Astrocyte of the spinal cord (primary cell): ENCODE measurements at regions not wholly inside any gene's neighbourhood (a gene's known extent, or its start where the extent isn't known, plus 50 kb on each side); places are given as distances from the start of the nearest gene placed in this dataset.

Experiments
- DNase-seq: peaks from one replicate; pipeline ENCODE4 v3.0.0; 2011; ENCODE audit warnings: low read depth, low spot score
- H3K4me3 ChIP-seq: 2 replicates; pipeline ENCODE4 v1.5.1; 2011; ENCODE audit warnings: low read depth, mild to moderate bottlenecking, low read length, moderate library complexity
- CTCF ChIP-seq: IDR thresholded peaks from 2 replicates; pipeline ENCODE4 v1.5.1; 2012; ENCODE audit warnings: low read depth, mild to moderate bottlenecking, low read length, inconsistent platforms
- in situ Hi-C: cut with HindIII; loops from 2 replicates; pipeline ENCODE4 v1.10.0; 2017; ENCODE audit warnings: low sequenced_read_pairs

DNA sequence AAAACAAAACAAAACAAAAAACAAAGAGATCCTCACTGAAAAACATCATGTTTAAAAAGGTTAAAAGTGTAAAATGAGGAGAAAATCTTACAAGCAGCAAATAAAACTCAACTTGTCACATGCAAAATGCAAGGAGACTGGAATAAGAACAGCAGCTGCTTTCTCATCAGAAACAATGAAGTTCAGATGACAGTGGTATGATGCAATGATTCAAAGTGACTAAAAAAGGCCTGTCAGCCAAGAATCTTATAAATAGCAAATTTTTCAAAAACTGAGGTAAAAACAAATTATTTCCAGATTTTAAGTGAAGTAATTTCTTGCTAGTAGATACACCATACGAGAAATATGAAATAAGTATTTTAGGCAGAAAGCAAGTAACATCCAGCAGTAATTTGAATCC lies 68.6 kb upstream of the EPHA3 start:
- no peak for TF ChIP-seq CTCF
- no peak overlapping the region for H3K4me3 ChIP-seq
- no peak for DNase-seq
- in situ Hi-C loops, result no loop called here

DNA sequence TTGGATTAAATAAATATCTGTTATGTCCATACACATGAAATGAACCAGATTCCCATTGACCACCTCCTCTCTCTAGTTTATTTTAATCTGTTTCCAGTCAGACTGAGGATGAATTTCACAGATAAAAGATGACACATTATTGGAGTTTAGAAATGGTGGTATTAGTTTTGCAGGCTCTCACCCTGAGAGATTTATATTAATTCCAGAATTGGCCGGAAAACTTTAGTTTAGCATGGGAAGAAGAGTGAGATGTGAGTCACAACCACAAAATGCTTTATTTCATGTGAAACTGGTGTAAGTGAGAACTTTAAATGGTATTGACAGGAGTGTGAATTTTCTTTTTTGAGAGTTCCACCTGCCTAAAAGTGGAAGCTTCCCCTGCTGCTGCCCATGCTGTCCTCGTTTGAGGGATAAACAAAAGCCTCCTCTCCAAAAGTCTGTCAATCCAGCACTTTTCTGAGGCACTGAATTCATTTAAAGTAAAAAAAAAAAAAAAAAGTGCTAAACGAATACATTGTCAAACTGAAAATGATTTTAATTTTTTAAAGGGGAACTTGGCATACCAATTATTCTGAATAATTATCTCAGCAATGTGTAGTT lies 65.1 kb upstream of the EPHA3 start:
- DNase-seq, result peak; percentile 64
- no peak overlapping the region for H3K4me3 ChIP-seq
- TF ChIP-seq CTCF, result no peak
- in situ Hi-C loops, result no loop called here

DNA sequence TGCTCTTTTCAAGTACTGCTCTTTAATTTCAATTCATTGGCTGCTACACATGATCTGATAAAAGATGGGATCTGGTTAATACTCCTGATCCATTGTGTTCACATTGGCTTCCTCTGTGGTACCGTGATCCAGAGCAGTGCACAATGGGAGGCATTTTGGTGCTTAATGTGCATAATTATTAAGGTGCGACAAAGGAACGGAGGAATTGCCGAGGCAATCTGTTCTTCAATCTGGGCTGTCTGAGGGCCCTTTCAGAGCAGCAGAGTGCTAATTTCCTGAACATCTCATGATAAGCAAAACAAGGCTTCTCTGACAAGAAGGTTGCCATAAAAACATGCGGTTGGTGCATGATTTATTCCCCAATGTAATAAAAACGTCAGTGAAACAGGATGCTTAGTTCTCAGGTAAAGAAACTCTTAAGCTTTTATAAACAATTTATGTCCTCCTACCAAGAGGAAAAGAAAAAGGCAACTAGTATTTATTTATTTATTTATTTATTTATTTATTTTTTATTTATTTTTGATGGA lies 64.0 kb upstream of the EPHA3 start:
- no peak overlapping the region for H3K4me3 ChIP-seq
- in situ Hi-C loops, result no loop called here
- no peak for DNase-seq
- TF ChIP-seq CTCF, result no peak

GRCh38 chr3:89046661-89047060 lies 60.8 kb upstream of the EPHA3 start:
- in situ Hi-C loops, result no loop called here
- TF ChIP-seq CTCF, result no peak
- DNase-seq, result no peak
- H3K4me3 ChIP-seq, result no peak overlapping the region

GRCh38 chr3:89049119-89049518 lies 58.3 kb upstream of the EPHA3 start:
- peak; percentile 22 for TF ChIP-seq CTCF
- no peak for DNase-seq
- in situ Hi-C loops, result no loop called here
- no peak overlapping the region for H3K4me3 ChIP-seq

GRCh38 chr3:89052386-89052785 lies 55.0 kb upstream of the EPHA3 start:
- TF ChIP-seq CTCF, result no peak
- H3K4me3 ChIP-seq, result no peak overlapping the region
- in situ Hi-C loops, result no loop called here
- no peak for DNase-seq
